HCT116 (cell line): ENCODE measurements at regions not wholly inside any gene's neighbourhood (a gene's known extent, or its start where the extent isn't known, plus 50 kb on each side); places are given as distances from the start of the nearest gene placed in this dataset.

Experiments used
- ATAC-seq: fragments of 200-7000 bp; cut with Tn5 transposase; 2 replicates; pipeline ENCODE4 v1.9.1; 2020; ENCODE audit warnings: mild to moderate bottlenecking, moderate library complexity
- BruUV-seq: library from RNA; stranded (reverse); fragments of 400-500 nt; replicated peaks from 2 replicates; lab custom pipeline; 2021; lab: Mats Ljungman, UMichigan
- CTCF ChIA-PET: fragments of 300-600 bp; sonication (Branson Sonifier 250); formaldehyde crosslinking; loops from one replicate; lab custom pipeline; 2021; ENCODE audit warnings: antibody characterized with exemption; lab: Charles Lee
- POLR2A ChIA-PET: fragments of 300-600, 350-600 bp; sonication (Branson Sonifier 250); formaldehyde crosslinking; loops from one replicate; lab custom pipeline; 2021; ENCODE audit warnings: antibody characterized with exemption; lab: Charles Lee
- RAD21 ChIA-PET, 2 experiments: fragments of 300-600 bp; sonication (Branson Sonifier 250); formaldehyde crosslinking; loops; one replicate each; lab custom pipeline; 2023; ENCODE audit warnings: low total read pairs in 2 of 2; ENCODE audit not compliant: uncharacterized antibody in 2 of 2, unreplicated experiment in 2 of 2, low non-redundant PET in 1 of 2; lab: Charles Lee
- DNase-seq: peaks from one replicate; pipeline ENCODE4 v3.0.0-alpha.2; 2010; ENCODE audit warnings: low read depth, low spot score
- H2AFZ ChIP-seq: fragments of 200-600 bp; shearing (Covaris generic), sonication (generic); 2 replicates; pipeline ENCODE4 v1.6.1; 2017; ENCODE audit warnings: low read depth, mixed run types, mixed read lengths, antibody characterized with exemption, low read length; ENCODE audit not compliant: poor library complexity, severe bottlenecking
- H3K27ac ChIP-seq: 2 replicates; pipeline ENCODE4 v1.5.1; 2012; ENCODE audit warnings: low read depth, low read length
- H3K27me3 ChIP-seq: fragments of 200-600 bp; sonication (generic); 2 replicates; pipeline ENCODE4 v1.6.1; 2016; ENCODE audit warnings: mixed run types, low read length, mixed read lengths; ENCODE audit not compliant: insufficient read depth
- H3K36me3 ChIP-seq, 2 experiments: fragments of 200-500 bp in 1 of 2; fragments of 200-600 bp in 1 of 2; sonication (Bioruptor generic) in 1 of 2; sonication (generic) in 1 of 2; 2 replicates each; pipeline versions ENCODE4 v1.5.1 to v1.6.1; 2014 to 2016; ENCODE audit warnings: low read length in 2 of 2, inconsistent platforms in 1 of 2, mixed read lengths in 1 of 2, mixed run types in 1 of 2; ENCODE audit not compliant: insufficient read depth in 2 of 2, control insufficient read depth in 1 of 2
- H3K4me1 ChIP-seq, 2 experiments: fragments of 200-600 bp in 1 of 2; sonication (generic) in 1 of 2; 2 replicates each; pipeline versions ENCODE4 v1.5.1 to v1.6.1; 2012 to 2017; ENCODE audit warnings: low read length in 2 of 2, inconsistent platforms in 1 of 2, mild to moderate bottlenecking in 1 of 2, mixed read lengths in 1 of 2, mixed run types in 1 of 2, moderate library complexity in 1 of 2; ENCODE audit not compliant: insufficient read depth in 2 of 2, control insufficient read depth in 1 of 2
- H3K4me2 ChIP-seq: fragments of 200-600 bp; sonication (generic); 2 replicates; pipeline ENCODE4 v1.6.1; 2017; ENCODE audit warnings: mixed run types, low read length, mixed read lengths
- H3K4me3 ChIP-seq, 2 experiments: fragments of 200-600 bp in 1 of 2; sonication (generic) in 1 of 2; replicated peaks in 1 of 2; 2 replicates each; pipeline ENCODE4 v1.5.1; 2011 to 2016; ENCODE audit warnings: low read length in 2 of 2, control low read depth in 1 of 2, low read depth in 1 of 2, mild to moderate bottlenecking in 1 of 2, mixed read lengths in 1 of 2, mixed run types in 1 of 2
- H3K79me2 ChIP-seq: fragments of 200-600 bp; sonication (generic); 2 replicates; pipeline ENCODE4 v1.6.1; 2017; ENCODE audit warnings: mild to moderate bottlenecking, mixed run types, low read length, moderate library complexity, mixed read lengths; ENCODE audit not compliant: insufficient read depth
- H3K9ac ChIP-seq: fragments of 200-600 bp; sonication (generic); 2 replicates; pipeline ENCODE4 v1.6.1; 2016; ENCODE audit warnings: low read length, mixed read lengths
- H3K9me2 ChIP-seq: fragments of 200-600 bp; sonication (generic), shearing (Covaris generic); 2 replicates; pipeline ENCODE4 v1.6.1; 2017; ENCODE audit warnings: mixed run types, mild to moderate bottlenecking, moderate library complexity; ENCODE audit not compliant: insufficient read depth
- H3K9me3 ChIP-seq, 2 experiments: fragments of 200-500 bp in 1 of 2; fragments of 200-600 bp in 1 of 2; sonication (Bioruptor generic) in 1 of 2; sonication (generic) in 1 of 2; 2 replicates each; pipeline ENCODE4 v1.6.1; 2014 to 2017; ENCODE audit warnings: low read length in 2 of 2, mixed read lengths in 2 of 2, inconsistent platforms in 1 of 2, low read depth in 1 of 2, mild to moderate bottlenecking in 1 of 2, mixed run types in 1 of 2, moderate library complexity in 1 of 2; ENCODE audit not compliant: control insufficient read depth in 1 of 2, insufficient read depth in 1 of 2
- H4K20me1 ChIP-seq: fragments of 200-600 bp; sonication (generic), shearing (Covaris generic); 2 replicates; pipeline ENCODE4 v1.6.1; 2017; ENCODE audit warnings: mixed run types, mild to moderate bottlenecking, moderate library complexity; ENCODE audit not compliant: insufficient read depth
- CBX3 ChIP-seq: IDR thresholded peaks from 2 replicates; pipeline ENCODE4 v1.6.1; 2012; ENCODE audit warnings: low read depth
- CEBPB ChIP-seq: IDR thresholded peaks from 2 replicates; pipeline ENCODE4 v1.6.1; 2012; ENCODE audit warnings: low read depth
- EGR1 ChIP-seq: IDR thresholded peaks from 2 replicates; pipeline ENCODE4 v1.6.1; 2012; ENCODE audit warnings: low read depth
- ELF1 ChIP-seq: IDR thresholded peaks from 2 replicates; pipeline ENCODE4 v1.6.1; 2012; ENCODE audit warnings: low read depth, borderline replicate concordance
- EZH2phosphoT487 ChIP-seq: fragments of 200-600 bp; IDR thresholded peaks from 2 replicates; pipeline ENCODE4 v1.6.1; 2018; ENCODE audit warnings: antibody characterized with exemption, borderline replicate concordance
- FOSL1 ChIP-seq: IDR thresholded peaks from 2 replicates; pipeline ENCODE4 v1.6.1; 2012; ENCODE audit warnings: low read depth
- JUND ChIP-seq: IDR thresholded peaks from 2 replicates; pipeline ENCODE4 v1.6.1; 2012
- POLR2A ChIP-seq: IDR thresholded peaks from 2 replicates; pipeline ENCODE4 v1.7.0; 2011; ENCODE audit warnings: borderline replicate concordance; ENCODE audit not compliant: insufficient read depth, insufficient read length; ENCODE audit errors: extremely low read depth
- RAD21 ChIP-seq: IDR thresholded peaks from 2 replicates; pipeline ENCODE4 v1.6.1; 2012; ENCODE audit warnings: low read depth, mild to moderate bottlenecking
- SIN3A ChIP-seq: IDR thresholded peaks from 2 replicates; pipeline ENCODE4 v1.6.1; 2012; ENCODE audit warnings: low read depth
- SP1 ChIP-seq: IDR thresholded peaks from 2 replicates; pipeline ENCODE4 v1.6.1; 2012; ENCODE audit warnings: low read depth
- SRF ChIP-seq: IDR thresholded peaks from 2 replicates; pipeline ENCODE4 v1.6.1; 2012; ENCODE audit warnings: low read depth
- TCF7L2 ChIP-seq: IDR thresholded peaks from 2 replicates; pipeline ENCODE4 v1.7.0; 2011; ENCODE audit warnings: borderline replicate concordance, inconsistent platforms; ENCODE audit not compliant: insufficient read depth, insufficient read length; ENCODE audit errors: extremely low read depth
- YY1 ChIP-seq: IDR thresholded peaks from 2 replicates; pipeline ENCODE4 v1.6.1; 2011; ENCODE audit warnings: low read length, low read depth, moderate library complexity, mild to moderate bottlenecking; ENCODE audit not compliant: insufficient replicate concordance; ENCODE audit errors: extremely low read depth
- ZBTB33 ChIP-seq: IDR thresholded peaks from 2 replicates; pipeline ENCODE4 v1.6.1; 2011; ENCODE audit warnings: mild to moderate bottlenecking, low read length, moderate library complexity; ENCODE audit not compliant: insufficient replicate concordance; ENCODE audit errors: extremely low read depth
- ZFX ChIP-seq: fragments of 450-650 bp; IDR thresholded peaks from 2 replicates; pipeline ENCODE4 v1.6.1; 2017
- ZNF274 ChIP-seq: fragments of 200-500 bp; sonication (Bioruptor generic); IDR thresholded peaks from 2 replicates; pipeline ENCODE4 v1.6.1; 2014; ENCODE audit warnings: mild to moderate bottlenecking, low read depth, low read length, inconsistent platforms
- intact Hi-C: fragments of 100-400 bp; cut with micrococcal nuclease; formaldehyde crosslinking; loops from 2 replicates; pipeline ENCODE4 v1.10.0; 2022
- TF ChIP-seq, protein P1 (sequence below), 3 experiments: fragments of 200-600 bp in 1 of 3; sonication (generic) in 1 of 3; IDR thresholded peaks in 2 of 3; conservative IDR thresholded peaks in 1 of 3; 2 replicates each; pipeline ENCODE4 v1.5.1; 2012 to 2017; ENCODE audit warnings: low read depth in 2 of 3, low read length in 2 of 3, antibody characterized with exemption in 1 of 3, borderline replicate concordance in 1 of 3, control low read depth in 1 of 3, mild to moderate bottlenecking in 1 of 3, mixed read lengths in 1 of 3, mixed run types in 1 of 3, moderate library complexity in 1 of 3; ENCODE audit not compliant: insufficient read depth in 1 of 3
- TF ChIP-seq, protein P2 (sequence below): IDR thresholded peaks from 2 replicates; pipeline ENCODE4 v1.6.1; 2012; ENCODE audit warnings: low read depth
- TF ChIP-seq, protein P3 (sequence below): IDR thresholded peaks from 2 replicates; pipeline ENCODE4 v1.6.1; 2012

DNA sequence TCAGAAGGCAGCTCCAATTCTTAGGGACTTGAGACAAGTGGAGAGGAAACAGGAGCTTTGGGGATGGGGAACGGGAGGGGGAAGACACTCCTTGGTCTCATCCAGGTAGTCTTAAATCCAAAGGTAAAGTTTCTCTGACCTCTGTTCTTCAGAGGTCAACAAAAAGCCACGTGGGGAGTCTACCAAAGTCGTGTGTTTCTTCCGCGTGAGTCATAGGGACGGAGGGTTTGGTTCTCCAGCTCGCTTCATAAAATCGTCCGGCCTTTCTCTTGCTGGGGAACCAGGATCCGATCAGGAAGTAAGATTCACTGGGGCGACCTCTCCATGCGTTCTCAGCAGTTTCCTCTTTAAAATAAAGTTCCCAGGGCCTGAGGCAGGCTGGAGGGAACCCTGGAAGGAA lies 275.7 kb downstream of the TCERG1L start:
- ChIA-PET POLR2A (no interaction called here), CTCF (no interaction called here)
- H3K27ac ChIP-seq: no peak overlapping the region
- no peaks in the 10 kb centered on the region for H3K79me2 ChIP-seq
- H4K20me1 ChIP-seq: no peaks in the 10 kb centered on the region
- no peak overlapping the region for H2AFZ ChIP-seq
- TF ChIP-seq EGR1 (no peak), FOSL1 (no peak), POLR2A (no peak), SIN3A (no peak), JUND (no peak), ZFX (no peak), CBX3 (no peak), RAD21 (no peak), TCF7L2 (no peak), ZBTB33 (no peak), CEBPB (no peak), SP1 (no peak), YY1 (no peak), EZH2phosphoT487 (no peak), ZNF274 (no peak), ELF1 (no peak), SRF (no peak)
- TF ChIP-seq, protein P1, sequence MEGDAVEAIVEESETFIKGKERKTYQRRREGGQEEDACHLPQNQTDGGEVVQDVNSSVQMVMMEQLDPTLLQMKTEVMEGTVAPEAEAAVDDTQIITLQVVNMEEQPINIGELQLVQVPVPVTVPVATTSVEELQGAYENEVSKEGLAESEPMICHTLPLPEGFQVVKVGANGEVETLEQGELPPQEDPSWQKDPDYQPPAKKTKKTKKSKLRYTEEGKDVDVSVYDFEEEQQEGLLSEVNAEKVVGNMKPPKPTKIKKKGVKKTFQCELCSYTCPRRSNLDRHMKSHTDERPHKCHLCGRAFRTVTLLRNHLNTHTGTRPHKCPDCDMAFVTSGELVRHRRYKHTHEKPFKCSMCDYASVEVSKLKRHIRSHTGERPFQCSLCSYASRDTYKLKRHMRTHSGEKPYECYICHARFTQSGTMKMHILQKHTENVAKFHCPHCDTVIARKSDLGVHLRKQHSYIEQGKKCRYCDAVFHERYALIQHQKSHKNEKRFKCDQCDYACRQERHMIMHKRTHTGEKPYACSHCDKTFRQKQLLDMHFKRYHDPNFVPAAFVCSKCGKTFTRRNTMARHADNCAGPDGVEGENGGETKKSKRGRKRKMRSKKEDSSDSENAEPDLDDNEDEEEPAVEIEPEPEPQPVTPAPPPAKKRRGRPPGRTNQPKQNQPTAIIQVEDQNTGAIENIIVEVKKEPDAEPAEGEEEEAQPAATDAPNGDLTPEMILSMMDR (IDR thresholded peaks at IDR 0.05 in 2 of 3, conservative IDR thresholded peaks at IDR 0.05 in 1 of 3; ENCODE audit: borderline replicate concordance in 1 of 3, insufficient read depth in 1 of 3, low read depth in 2 of 3, low read length in 2 of 3): no peak
- TF ChIP-seq, protein P2, sequence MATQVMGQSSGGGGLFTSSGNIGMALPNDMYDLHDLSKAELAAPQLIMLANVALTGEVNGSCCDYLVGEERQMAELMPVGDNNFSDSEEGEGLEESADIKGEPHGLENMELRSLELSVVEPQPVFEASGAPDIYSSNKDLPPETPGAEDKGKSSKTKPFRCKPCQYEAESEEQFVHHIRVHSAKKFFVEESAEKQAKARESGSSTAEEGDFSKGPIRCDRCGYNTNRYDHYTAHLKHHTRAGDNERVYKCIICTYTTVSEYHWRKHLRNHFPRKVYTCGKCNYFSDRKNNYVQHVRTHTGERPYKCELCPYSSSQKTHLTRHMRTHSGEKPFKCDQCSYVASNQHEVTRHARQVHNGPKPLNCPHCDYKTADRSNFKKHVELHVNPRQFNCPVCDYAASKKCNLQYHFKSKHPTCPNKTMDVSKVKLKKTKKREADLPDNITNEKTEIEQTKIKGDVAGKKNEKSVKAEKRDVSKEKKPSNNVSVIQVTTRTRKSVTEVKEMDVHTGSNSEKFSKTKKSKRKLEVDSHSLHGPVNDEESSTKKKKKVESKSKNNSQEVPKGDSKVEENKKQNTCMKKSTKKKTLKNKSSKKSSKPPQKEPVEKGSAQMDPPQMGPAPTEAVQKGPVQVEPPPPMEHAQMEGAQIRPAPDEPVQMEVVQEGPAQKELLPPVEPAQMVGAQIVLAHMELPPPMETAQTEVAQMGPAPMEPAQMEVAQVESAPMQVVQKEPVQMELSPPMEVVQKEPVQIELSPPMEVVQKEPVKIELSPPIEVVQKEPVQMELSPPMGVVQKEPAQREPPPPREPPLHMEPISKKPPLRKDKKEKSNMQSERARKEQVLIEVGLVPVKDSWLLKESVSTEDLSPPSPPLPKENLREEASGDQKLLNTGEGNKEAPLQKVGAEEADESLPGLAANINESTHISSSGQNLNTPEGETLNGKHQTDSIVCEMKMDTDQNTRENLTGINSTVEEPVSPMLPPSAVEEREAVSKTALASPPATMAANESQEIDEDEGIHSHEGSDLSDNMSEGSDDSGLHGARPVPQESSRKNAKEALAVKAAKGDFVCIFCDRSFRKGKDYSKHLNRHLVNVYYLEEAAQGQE: no peak
- TF ChIP-seq, protein P3, sequence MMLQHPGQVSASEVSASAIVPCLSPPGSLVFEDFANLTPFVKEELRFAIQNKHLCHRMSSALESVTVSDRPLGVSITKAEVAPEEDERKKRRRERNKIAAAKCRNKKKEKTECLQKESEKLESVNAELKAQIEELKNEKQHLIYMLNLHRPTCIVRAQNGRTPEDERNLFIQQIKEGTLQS: no peak
- TF ChIP-seq, all 23 proteins: peak for 0
- ATAC-seq (no peak), DNase-seq (no peak)
- no peak overlapping the region for H3K4me2 ChIP-seq
- no peaks in the 10 kb centered on the region for H3K27me3 ChIP-seq
- no TSS peak for BruUV-seq
- RAD21 ChIA-PET: no interaction called here
- H3K9me2 ChIP-seq: no peaks in the 10 kb centered on the region
- intact Hi-C loops: no loop called here
- no peak overlapping the region for H3K9ac ChIP-seq
- no peaks in the 10 kb centered on the region for H3K9me3 ChIP-seq
- no peaks in the 10 kb centered on the region for H3K36me3 ChIP-seq
- no peaks in the 10 kb centered on the region for H3K4me1 ChIP-seq
- H3K4me3 ChIP-seq: no peak overlapping the region
